Left ventricle myocardium inferior (tissue), 1 donor: ENCODE measurements at regions not wholly inside any gene's neighbourhood (a gene's known extent, or its start where the extent isn't known, plus 50 kb on each side); places are given as distances from the start of the nearest gene placed in this dataset.

Experiments used
- DNase-seq: peaks from one replicate; pipeline ENCODE4 v3.0.0-alpha.2; 2020
- H3K27ac ChIP-seq: fragments of 200-600 bp; replicated peaks from 2 replicates; pipeline ENCODE4 v1.8.0; 2021
- H3K27me3 ChIP-seq: fragments of 200-600 bp; 2 replicates; pipeline ENCODE4 v1.8.0; 2021; ENCODE audit warnings: low read depth
- H3K36me3 ChIP-seq: fragments of 200-600 bp; 2 replicates; pipeline ENCODE4 v1.8.0; 2021
- H3K4me1 ChIP-seq: fragments of 200-600 bp; 2 replicates; pipeline ENCODE4 v1.8.0; 2021
- H3K4me3 ChIP-seq: fragments of 200-600 bp; 2 replicates; pipeline ENCODE4 v1.8.0; 2021; ENCODE audit warnings: mild to moderate bottlenecking, moderate library complexity
- H3K9me3 ChIP-seq: fragments of 200-600 bp; replicated peaks from 2 replicates; pipeline ENCODE4 v1.8.0; 2021
- intact Hi-C: fragments of 100-400 bp; cut with micrococcal nuclease; formaldehyde crosslinking; loops from one replicate; pipeline ENCODE4 v1.11.0; 2022
- TF ChIP-seq, protein P1 (sequence below): fragments of 200-600 bp; IDR thresholded peaks from 2 replicates; pipeline ENCODE4 v1.8.0; 2021; ENCODE audit warnings: antibody characterized with exemption, mild to moderate bottlenecking, borderline replicate concordance
- donor health status: DM: no; HTN: yes; CAD: no; lungs with severe emphysema.

DNA sequence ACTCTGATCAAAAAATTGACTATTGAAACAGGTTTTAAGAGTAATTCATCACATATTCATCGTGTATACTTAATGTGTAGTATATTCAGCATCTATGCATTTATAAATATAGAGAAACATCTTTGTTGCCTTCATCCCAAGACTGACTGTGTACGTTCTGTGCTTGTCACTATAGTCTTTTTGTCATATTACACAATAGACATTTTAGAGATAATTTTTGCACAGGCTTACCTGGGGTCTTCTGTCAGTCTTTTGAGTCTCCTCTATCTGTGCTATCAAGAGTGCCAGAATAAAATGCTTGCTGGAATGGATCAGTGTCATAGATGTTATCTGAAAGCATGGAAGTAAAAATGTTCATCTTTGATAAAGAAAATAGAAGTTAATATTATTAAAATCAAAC, 1047.7 kb upstream of the NRXN1 start:
- TF ChIP-seq, protein P1, sequence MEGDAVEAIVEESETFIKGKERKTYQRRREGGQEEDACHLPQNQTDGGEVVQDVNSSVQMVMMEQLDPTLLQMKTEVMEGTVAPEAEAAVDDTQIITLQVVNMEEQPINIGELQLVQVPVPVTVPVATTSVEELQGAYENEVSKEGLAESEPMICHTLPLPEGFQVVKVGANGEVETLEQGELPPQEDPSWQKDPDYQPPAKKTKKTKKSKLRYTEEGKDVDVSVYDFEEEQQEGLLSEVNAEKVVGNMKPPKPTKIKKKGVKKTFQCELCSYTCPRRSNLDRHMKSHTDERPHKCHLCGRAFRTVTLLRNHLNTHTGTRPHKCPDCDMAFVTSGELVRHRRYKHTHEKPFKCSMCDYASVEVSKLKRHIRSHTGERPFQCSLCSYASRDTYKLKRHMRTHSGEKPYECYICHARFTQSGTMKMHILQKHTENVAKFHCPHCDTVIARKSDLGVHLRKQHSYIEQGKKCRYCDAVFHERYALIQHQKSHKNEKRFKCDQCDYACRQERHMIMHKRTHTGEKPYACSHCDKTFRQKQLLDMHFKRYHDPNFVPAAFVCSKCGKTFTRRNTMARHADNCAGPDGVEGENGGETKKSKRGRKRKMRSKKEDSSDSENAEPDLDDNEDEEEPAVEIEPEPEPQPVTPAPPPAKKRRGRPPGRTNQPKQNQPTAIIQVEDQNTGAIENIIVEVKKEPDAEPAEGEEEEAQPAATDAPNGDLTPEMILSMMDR, result no peak
- no peaks in the 10 kb centered on the region for H3K36me3 ChIP-seq

DNA sequence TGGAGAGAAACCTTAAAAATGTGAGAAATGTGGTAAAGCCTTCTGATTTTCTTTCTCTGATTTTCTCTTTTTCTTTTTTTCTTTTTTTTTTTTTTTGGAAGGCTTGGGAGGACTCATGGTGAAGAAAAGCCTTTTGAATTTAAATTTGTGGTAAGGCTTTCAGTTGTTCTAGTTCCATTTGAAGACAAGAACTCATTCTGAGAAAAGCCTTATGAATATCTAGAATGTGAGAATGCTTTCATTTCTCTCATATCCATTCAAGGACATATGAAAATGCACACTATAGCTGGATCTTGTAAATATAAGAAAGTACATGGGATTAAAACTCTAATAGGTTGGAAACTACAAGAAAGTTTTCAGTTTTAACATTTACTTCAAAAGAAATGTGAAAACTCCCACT, 1045.2 kb upstream of the NRXN1 start:
- Histone ChIP-seq H3K36me3 (no peaks in the 10 kb centered on the region), H3K4me3 (no peak overlapping the region), H3K27ac (no peak overlapping the region), H3K27me3 (no peaks in the 10 kb centered on the region), H3K4me1 (no peaks in the 10 kb centered on the region), H3K9me3 (no peaks in the 10 kb centered on the region)
- TF ChIP-seq, protein P1, result no peak
- intact Hi-C loops, result no loop called here
- no peak for DNase-seq

More for the DNA sequence above, 1047.7 kb upstream of the NRXN1 start:
- DNase-seq, result no peak
- no peak overlapping the region for H3K27ac ChIP-seq
- H3K4me3 ChIP-seq, result no peak overlapping the region
- intact Hi-C loops, result no loop called here
- no peaks in the 10 kb centered on the region for H3K9me3 ChIP-seq
- H3K27me3 ChIP-seq, result no peaks in the 10 kb centered on the region
- H3K4me1 ChIP-seq, result no peaks in the 10 kb centered on the region

DNA sequence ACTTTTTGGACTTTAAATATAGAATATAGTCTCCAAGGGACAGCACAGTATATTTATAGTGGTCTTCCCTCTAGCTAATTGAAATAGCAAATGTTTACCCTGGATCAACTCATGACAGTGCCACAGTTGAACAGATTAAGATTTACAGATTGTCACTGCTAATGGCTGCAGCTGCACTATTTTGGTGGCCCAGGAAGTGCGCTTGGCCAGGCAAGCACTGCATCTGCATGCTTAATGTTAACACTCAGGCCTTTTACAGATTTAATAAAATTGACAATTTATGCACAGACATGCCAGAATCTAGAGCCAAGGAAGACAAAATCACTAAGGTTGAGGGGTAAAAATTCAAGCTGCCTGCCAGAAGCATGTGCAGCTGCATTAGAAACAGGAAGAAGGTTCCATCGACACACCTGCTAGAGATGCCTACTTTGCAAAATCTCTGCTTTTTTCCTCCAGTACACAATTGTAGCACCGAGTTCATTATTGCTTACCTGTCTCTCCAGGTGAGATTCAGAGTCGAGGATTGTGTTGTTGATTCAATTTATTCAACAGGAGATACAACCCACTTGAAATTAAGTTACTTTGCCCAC, 1042.3 kb upstream of the NRXN1 start:
- intact Hi-C loops, result no loop called here

GRCh38 chr2:52072949-52073348, 1041.0 kb upstream of the NRXN1 start:
- Histone ChIP-seq H3K9me3 (no peaks in the 10 kb centered on the region), H3K27ac (no peak overlapping the region), H3K4me1 (no peaks in the 10 kb centered on the region), H3K36me3 (no peaks in the 10 kb centered on the region), H3K4me3 (no peak overlapping the region), H3K27me3 (no peaks in the 10 kb centered on the region)
- no peak for DNase-seq
- intact Hi-C loops, result no loop called here
- TF ChIP-seq, protein P1, result no peak

More for the DNA sequence above, 1042.3 kb upstream of the NRXN1 start:
- no peaks in the 10 kb centered on the region for H3K9me3 ChIP-seq
- no peaks in the 10 kb centered on the region for H3K4me1 ChIP-seq
- H3K4me3 ChIP-seq, result no peak overlapping the region
- TF ChIP-seq, protein P1, result no peak
- no peaks in the 10 kb centered on the region for H3K27me3 ChIP-seq
- H3K36me3 ChIP-seq, result no peaks in the 10 kb centered on the region
- DNase-seq, result no peak
- no peak overlapping the region for H3K27ac ChIP-seq

DNA sequence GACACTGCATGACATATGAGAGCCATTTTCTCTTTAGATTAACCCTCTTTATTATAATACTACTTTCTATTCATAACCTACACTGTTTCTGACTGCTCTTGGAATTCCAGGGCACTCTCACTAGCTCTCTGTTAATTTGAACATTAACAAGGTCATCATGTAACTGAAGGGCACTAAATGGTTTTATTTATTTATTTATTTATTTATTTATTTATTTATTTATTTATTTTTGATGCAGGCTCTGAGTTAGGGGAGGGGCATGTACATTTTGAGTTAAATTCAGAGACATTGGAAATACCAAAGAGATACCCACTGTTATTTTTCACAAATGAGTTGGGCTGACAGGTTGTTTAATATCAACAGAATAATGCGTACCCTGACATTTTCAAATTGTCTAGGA, 1038.7 kb upstream of the NRXN1 start:
- H3K4me3 ChIP-seq, result no peak overlapping the region
- H3K9me3 ChIP-seq, result no peaks in the 10 kb centered on the region

More for the DNA sequence above, 1038.7 kb upstream of the NRXN1 start:
- Histone ChIP-seq H3K27me3 (no peaks in the 10 kb centered on the region), H3K4me1 (no peaks in the 10 kb centered on the region), H3K27ac (no peak overlapping the region), H3K36me3 (no peaks in the 10 kb centered on the region)
- intact Hi-C loops, result no loop called here
- DNase-seq, result no peak
- TF ChIP-seq, protein P1, result no peak
